IMR-90 (cell line): ENCODE measurements at regions not wholly inside any gene's neighbourhood (a gene's known extent, or its start where the extent isn't known, plus 50 kb on each side); places are given as distances from the start of the nearest gene placed in this dataset.

Experiments
- MAFK ChIP-seq: IDR thresholded peaks from 2 replicates; pipeline ENCODE4 v1.6.1; 2012; ENCODE audit warnings: low read depth, low read length, improper control_type of control experiment
- RAD21 ChIP-seq: IDR thresholded peaks from 2 replicates; pipeline ENCODE4 v1.6.1; 2012; ENCODE audit warnings: low read length, improper control_type of control experiment
- RCOR1 ChIP-seq: IDR thresholded peaks from 2 replicates; pipeline ENCODE4 v1.6.1; 2012; ENCODE audit warnings: mild to moderate bottlenecking, low read length, improper control_type of control experiment; ENCODE audit not compliant: insufficient replicate concordance

- TF ChIP-seq RCOR1 (no peak), MAFK (no peak), RAD21 (no peak)
Measured at GRCh38 chr1:201648066-201648906, 109.4 kb downstream of the NAV1 start (continued).
